Activated T-cell treated with anti-CD3 and anti-CD28 coated beads, Interleukin-2, amount 50 U/mL, for 1 hour (primary cell): ENCODE measurements at regions not wholly inside any gene's neighbourhood (a gene's known extent, or its start where the extent isn't known, plus 50 kb on each side); places are given as distances from the start of the nearest gene placed in this dataset.
"Not testable (repeated sequence)": the region's sequence is repeated elsewhere in the genome, so short reads cannot be mapped to it uniquely, and the experiment has no call there.

ENCODE experiments used
- DNase-seq: peaks from one replicate; pipeline ENCODE4 v3.0.0-alpha.2; 2020

- no peak for DNase-seq
Observed at GRCh38 chr12:47478426-47478825, 227.4 kb downstream of the RPAP3 start.

- DNase-seq: no peak
Observed at GRCh38 chr12:47473091-47473490, 232.7 kb downstream of the RPAP3 start.

- DNase-seq: not testable (repeated sequence)
Observed at GRCh38 chr12:47470349-47470748, 235.5 kb downstream of the RPAP3 start.

- not testable (repeated sequence) for DNase-seq
Observed at GRCh38 chr12:47463918-47464317, 241.9 kb downstream of the RPAP3 start.

- no peak for DNase-seq
Observed at GRCh38 chr12:47458279-47458678, 247.6 kb downstream of the RPAP3 start.

- no peak for DNase-seq
Observed at GRCh38 chr12:47449797-47450196, 256.0 kb downstream of the RPAP3 start.

- no peak for DNase-seq
Observed at GRCh38 chr12:47442310-47442709, 263.5 kb downstream of the RPAP3 start.

- DNase-seq: no peak
Observed at GRCh38 chr12:47441490-47441889, 264.3 kb downstream of the RPAP3 start.

GRCh38 chr12:47438175-47438574, 267.7 kb downstream of the RPAP3 start:
- no peak for DNase-seq

- no peak for DNase-seq
Observed at GRCh38 chr12:47437570-47437969, 268.3 kb downstream of the RPAP3 start.

GRCh38 chr12:47433876-47434275, 272.0 kb downstream of the RPAP3 start:
- DNase-seq: no peak

GRCh38 chr12:47426678-47427309, 279.0 kb downstream of the RPAP3 start:
- DNase-seq: peak; percentile 36

- no peak for DNase-seq
Observed at GRCh38 chr12:47422611-47423010, 283.2 kb downstream of the RPAP3 start.

GRCh38 chr12:47419497-47419896, 286.3 kb downstream of the RPAP3 start:
- DNase-seq: no peak

- no peak for DNase-seq
Observed at GRCh38 chr12:47417955-47418354, 287.9 kb downstream of the RPAP3 start.

- no peak for DNase-seq
Observed at GRCh38 chr12:47417121-47417520, 288.7 kb downstream of the RPAP3 start.

- no peak for DNase-seq
Observed at GRCh38 chr12:47415054-47415453, 290.8 kb downstream of the RPAP3 start.

- no peak for DNase-seq
Observed at GRCh38 chr12:47414511-47414910, 291.3 kb downstream of the RPAP3 start.

GRCh38 chr12:47413806-47414205, 292.0 kb downstream of the RPAP3 start:
- DNase-seq: no peak

GRCh38 chr12:47412601-47413236, 293.1 kb downstream of the RPAP3 start:
- no peak for DNase-seq

- no peak for DNase-seq
Observed at GRCh38 chr12:47411966-47412365, 293.9 kb downstream of the RPAP3 start.

GRCh38 chr12:47410862-47411261, 295.0 kb downstream of the RPAP3 start:
- no peak for DNase-seq

GRCh38 chr12:47410383-47410782, 295.4 kb downstream of the RPAP3 start:
- DNase-seq: no peak

GRCh38 chr12:47409310-47409987, 296.4 kb downstream of the RPAP3 start:
- no peak for DNase-seq
